D721Med (cell line): ENCODE measurements at regions not wholly inside any gene's neighbourhood (a gene's known extent, or its start where the extent isn't known, plus 50 kb on each side); places are given as distances from the start of the nearest gene placed in this dataset.

ENCODE experiments used
- DNase-seq: peaks from one replicate; pipeline ENCODE4 v3.0.0; 2011; ENCODE audit warnings: low spot score; ENCODE audit not compliant: insufficient read length
- FAIRE-seq: peaks from 2 replicates; lab custom pipeline; 2011; peaks lifted over from hg19 to GRCh38; lab: Jason Lieb, UNC
- TF ChIP-seq, protein P1 (sequence below): IDR thresholded peaks from 2 replicates; pipeline ENCODE4 v1.5.1; 2012; ENCODE audit warnings: mild to moderate bottlenecking, control low read depth; ENCODE audit not compliant: insufficient read depth; ENCODE audit errors: missing control alignments

DNA sequence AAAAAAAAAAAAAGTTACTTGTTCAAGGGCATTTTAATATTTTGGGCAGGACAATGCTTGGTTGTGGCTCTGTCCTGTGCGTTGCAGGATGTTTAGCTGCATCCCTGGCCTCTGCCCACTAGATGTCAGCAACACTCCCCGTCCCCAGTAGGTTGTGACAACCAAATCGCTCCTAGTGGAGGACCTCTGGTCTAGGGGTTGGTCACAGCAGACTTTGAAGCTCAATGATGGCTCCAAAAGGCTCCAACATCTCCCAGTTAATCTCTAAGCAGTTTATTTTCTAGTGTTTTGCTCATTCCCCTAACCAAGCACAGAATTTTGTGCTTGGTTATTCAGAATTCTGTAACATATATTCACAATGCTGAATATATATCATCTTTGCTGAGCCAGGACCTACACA lies 67.0 kb downstream of the CHRNA1 start:
- TF ChIP-seq, protein P1, sequence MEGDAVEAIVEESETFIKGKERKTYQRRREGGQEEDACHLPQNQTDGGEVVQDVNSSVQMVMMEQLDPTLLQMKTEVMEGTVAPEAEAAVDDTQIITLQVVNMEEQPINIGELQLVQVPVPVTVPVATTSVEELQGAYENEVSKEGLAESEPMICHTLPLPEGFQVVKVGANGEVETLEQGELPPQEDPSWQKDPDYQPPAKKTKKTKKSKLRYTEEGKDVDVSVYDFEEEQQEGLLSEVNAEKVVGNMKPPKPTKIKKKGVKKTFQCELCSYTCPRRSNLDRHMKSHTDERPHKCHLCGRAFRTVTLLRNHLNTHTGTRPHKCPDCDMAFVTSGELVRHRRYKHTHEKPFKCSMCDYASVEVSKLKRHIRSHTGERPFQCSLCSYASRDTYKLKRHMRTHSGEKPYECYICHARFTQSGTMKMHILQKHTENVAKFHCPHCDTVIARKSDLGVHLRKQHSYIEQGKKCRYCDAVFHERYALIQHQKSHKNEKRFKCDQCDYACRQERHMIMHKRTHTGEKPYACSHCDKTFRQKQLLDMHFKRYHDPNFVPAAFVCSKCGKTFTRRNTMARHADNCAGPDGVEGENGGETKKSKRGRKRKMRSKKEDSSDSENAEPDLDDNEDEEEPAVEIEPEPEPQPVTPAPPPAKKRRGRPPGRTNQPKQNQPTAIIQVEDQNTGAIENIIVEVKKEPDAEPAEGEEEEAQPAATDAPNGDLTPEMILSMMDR, result peak; percentile 73
- DNase-seq (no peak), FAIRE-seq (no peak)

DNA sequence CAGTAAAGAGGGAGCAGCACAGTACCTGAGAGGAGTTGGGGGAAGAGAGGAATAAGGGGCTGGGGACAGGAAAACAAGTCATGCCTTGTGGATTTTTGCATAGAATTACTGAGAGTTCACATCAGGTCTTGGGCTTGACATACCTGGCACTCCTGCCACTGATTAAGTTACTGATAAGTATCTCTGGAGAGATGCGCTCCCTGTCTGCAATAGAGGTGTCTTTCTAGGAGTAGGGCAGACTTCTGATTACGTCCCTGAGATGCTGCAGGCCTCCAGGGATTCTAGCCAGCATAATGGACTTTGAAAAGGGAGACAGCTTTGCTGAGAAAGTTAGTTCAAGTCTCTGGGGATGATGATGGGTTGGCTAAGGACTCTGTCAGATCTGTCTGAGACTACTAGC lies 69.4 kb downstream of the CHRNA1 start:
- TF ChIP-seq, protein P1, result no peak
- no peak for DNase-seq
- no peak for FAIRE-seq

DNA sequence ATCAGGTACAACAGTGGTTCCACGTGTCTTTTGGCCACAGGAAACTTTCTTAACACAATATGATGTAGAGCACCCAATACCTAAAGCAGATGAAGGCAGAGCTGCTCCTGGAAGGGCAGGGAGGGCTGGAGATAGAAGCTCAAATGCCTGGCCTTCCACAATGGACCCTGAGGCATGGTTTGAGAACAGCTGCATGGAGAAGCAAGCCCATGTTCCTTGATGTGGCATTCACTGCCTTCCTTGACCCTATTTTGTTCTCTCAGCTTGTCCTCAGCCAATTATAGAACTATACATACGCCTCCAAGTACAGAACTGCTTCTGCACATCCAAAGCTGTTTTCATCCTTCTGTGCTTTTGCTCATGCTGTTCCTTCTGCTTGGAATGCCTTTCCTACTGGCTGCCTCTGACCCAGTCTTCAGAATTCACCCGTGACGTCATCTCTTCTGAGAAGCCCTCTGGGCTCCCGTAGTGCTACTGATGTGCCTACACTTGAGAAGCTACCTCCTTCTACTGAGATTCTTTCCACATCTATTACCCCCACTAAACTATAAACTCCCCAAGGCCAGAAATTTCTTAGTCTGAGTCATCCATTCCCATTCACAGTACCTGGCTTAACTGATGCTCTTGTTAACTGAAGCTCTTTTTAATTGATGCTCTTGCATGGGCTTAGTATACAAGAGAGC lies 69.9 kb downstream of the CHRNA1 start:
- FAIRE-seq (no peak), DNase-seq (no peak)
- TF ChIP-seq, protein P1, result no peak

DNA sequence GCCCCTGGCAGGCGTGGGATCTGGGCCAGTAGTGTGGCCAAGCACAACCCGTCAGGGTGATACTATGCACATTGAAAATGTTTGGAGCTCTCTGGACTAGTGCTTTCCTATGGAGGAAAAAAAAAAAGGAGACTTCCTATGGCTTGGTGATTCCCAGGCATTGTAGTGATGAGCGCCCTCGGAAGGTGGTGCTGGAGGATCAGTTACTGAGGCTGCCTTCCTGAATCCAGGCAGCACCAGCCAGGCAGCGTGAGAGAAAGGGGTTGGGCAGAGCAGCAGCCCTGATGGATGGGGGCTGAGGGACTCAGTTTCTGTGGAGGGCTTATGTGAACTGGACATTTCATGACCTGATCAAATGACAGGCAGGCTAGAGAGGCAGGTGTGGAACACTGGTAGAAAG lies 70.9 kb downstream of the CHRNA1 start:
- DNase-seq, result no peak
- no peak for FAIRE-seq
- TF ChIP-seq, protein P1, result no peak

DNA sequence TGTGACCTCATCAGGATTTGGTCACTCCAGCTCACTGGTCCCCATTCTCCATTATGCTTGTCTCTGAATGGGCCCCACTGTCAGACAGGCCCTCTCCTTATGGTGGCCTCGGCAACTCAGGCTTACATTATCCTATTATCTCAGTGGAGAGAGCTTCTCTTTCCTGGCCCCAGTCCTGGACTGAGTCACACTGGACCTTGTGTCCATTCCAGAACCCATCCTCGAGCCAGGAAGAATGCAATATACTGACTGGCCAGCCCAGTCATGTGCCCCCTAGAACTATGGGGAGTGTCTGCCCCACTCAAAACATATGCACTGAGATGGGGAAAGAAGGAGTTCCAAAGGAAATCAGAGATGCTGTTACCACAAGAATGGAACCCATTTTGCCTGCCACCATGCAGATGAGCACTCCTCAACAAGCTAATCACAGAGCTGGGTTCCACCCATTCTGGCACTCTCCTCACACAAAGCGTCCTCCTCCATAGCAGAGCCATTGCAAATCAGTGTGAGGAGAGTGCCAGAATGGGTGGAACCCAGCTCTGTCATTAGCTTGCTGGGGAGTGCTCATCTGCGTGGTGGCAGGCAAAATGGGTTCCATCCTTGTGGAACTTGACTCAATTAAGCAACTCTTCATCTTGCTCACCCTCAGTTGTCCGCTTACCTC lies 71.9 kb downstream of the CHRNA1 start:
- FAIRE-seq, result no peak
- DNase-seq, result no peak
- TF ChIP-seq, protein P1, result no peak

DNA sequence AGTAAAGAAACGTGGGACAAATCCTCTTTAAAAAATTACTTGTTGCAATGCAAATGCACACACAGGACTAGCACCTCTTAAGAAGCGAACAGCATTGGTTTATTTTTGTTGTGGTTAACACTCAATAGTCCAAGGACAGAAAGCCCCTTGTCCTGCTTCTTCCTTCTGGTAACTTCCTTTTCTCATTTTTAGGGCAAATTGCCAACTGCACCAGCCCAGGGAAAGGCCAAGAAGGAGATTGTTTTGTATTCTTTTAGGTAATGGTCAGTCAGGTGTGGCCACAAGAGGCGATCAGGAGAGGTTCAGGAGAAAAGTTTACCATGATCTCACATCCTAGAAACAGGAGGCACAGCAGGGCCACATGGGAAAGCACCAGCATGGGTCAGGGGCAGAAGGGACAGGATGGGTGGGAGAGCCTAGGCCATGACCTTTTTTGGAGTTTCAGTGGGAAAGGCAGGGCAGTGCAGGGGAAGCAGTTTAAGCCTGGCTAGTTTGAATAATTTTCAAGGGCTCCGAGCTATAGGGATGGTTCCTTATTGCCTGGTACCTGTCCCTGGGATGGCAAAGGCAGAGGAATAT lies 73.0 kb downstream of the CHRNA1 start:
- FAIRE-seq (no peak), DNase-seq (no peak)
- TF ChIP-seq, protein P1, result no peak

DNA sequence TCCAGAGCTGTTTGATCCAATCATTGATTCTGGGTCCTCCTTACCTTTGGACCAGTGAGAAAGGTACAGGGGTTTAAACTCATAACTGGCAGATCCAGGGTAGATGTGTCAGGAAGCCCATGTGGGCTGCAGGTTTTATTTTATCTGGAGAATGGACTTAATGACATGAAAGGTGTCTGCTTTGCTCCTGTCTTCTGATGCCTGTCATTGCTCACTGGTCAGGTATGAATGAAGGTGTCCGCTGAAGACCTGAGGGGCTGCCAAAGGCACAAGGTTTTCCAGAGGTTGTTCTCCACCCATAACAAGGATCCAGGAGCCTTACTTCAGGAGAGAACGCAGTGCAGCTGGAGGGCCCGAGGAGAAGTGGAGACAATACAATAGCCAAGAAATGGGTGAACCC lies 74.2 kb downstream of the CHRNA1 start:
- TF ChIP-seq, protein P1, result no peak
- DNase-seq, result no peak
- FAIRE-seq, result no peak
